ENCODE measurements at regions not wholly inside any gene's neighbourhood (a gene's known extent, or its start where the extent isn't known, plus 50 kb on each side); places are given as distances from the start of the nearest gene placed in this dataset.

- DNase-seq (ENCODE audit: low read depth in 2 of 2), result no peak
Observed at GRCh38 chr21:16304174-16305095, 574.7 kb downstream of the USP25 start.

GRCh38 chr21:16305686-16306085 is 575.9 kb downstream of the USP25 start:
- no peak for DNase-seq (ENCODE audit: low read depth in 2 of 2)

GRCh38 chr21:16307256-16307655 is 577.5 kb downstream of the USP25 start:
- no peak for DNase-seq (ENCODE audit: low read depth in 2 of 2)

- no peak for DNase-seq (ENCODE audit: low read depth in 2 of 2)
Observed at GRCh38 chr21:16308269-16308668, 578.5 kb downstream of the USP25 start.

GRCh38 chr21:16309250-16309971 is 579.6 kb downstream of the USP25 start:
- no peak for DNase-seq (ENCODE audit: low read depth in 2 of 2)

GRCh38 chr21:16310176-16310575 is 580.4 kb downstream of the USP25 start:
- DNase-seq (ENCODE audit: low read depth in 2 of 2), result no peak

- no peak for DNase-seq (ENCODE audit: low read depth in 2 of 2)
Observed at GRCh38 chr21:16311229-16311628, 581.4 kb downstream of the USP25 start.

- DNase-seq (ENCODE audit: low read depth in 2 of 2), result no peak
Observed at GRCh38 chr21:16312321-16312720, 582.5 kb downstream of the USP25 start.

GRCh38 chr21:16315223-16315622 is 585.4 kb downstream of the USP25 start:
- DNase-seq (ENCODE audit: low read depth in 2 of 2), result no peak

GRCh38 chr21:16318651-16319300 is 589.0 kb downstream of the USP25 start:
- no peak for DNase-seq (ENCODE audit: low read depth in 2 of 2)

- DNase-seq (ENCODE audit: low read depth in 2 of 2), result no peak
Observed at GRCh38 chr21:16320110-16320509, 590.3 kb downstream of the USP25 start.

- no peak for DNase-seq (ENCODE audit: low read depth in 2 of 2)
Observed at GRCh38 chr21:16322454-16322853, 592.7 kb downstream of the USP25 start.

GRCh38 chr21:16323596-16323995 is 593.8 kb downstream of the USP25 start:
- no peak for DNase-seq (ENCODE audit: low read depth in 2 of 2)

- DNase-seq (ENCODE audit: low read depth in 2 of 2), result no peak
Observed at GRCh38 chr21:16324630-16325029, 594.8 kb downstream of the USP25 start.

- no peak for DNase-seq (ENCODE audit: low read depth in 2 of 2)
Observed at GRCh38 chr21:16330082-16330907, 600.5 kb downstream of the USP25 start.

- no peak for DNase-seq (ENCODE audit: low read depth in 2 of 2)
Observed at GRCh38 chr21:16330908-16331268, 601.1 kb downstream of the USP25 start.

- no peak for DNase-seq (ENCODE audit: low read depth in 2 of 2)
Observed at GRCh38 chr21:16337266-16337665, 607.5 kb downstream of the USP25 start.

GRCh38 chr21:16342932-16343331 is 613.1 kb downstream of the USP25 start:
- no peak for DNase-seq (ENCODE audit: low read depth in 2 of 2)

GRCh38 chr21:16343776-16344175 is 614.0 kb downstream of the USP25 start:
- no peak for DNase-seq (ENCODE audit: low read depth in 2 of 2)

GRCh38 chr21:16345757-16346156 is 616.0 kb downstream of the USP25 start:
- DNase-seq (ENCODE audit: low read depth in 2 of 2), result no peak

- DNase-seq (ENCODE audit: low read depth in 2 of 2), result no peak
Observed at GRCh38 chr21:16347223-16347622, 617.4 kb downstream of the USP25 start.

GRCh38 chr21:16353764-16354163 is 624.0 kb downstream of the USP25 start:
- DNase-seq (ENCODE audit: low read depth in 2 of 2), result no peak
